GM18520 (cell line): ENCODE measurements at regions not wholly inside any gene's neighbourhood (a gene's known extent, or its start where the extent isn't known, plus 50 kb on each side); places are given as distances from the start of the nearest gene placed in this dataset.
"Not testable (repeated sequence)": the region's sequence is repeated elsewhere in the genome, so short reads cannot be mapped to it uniquely, and the experiment has no call there.

Experiments
- ATAC-seq: cut with Tn5 transposase; IDR thresholded peaks from one replicate; pipeline ENCODE4 v1.9.1; 2021; ENCODE audit not compliant: unreplicated experiment

DNA sequence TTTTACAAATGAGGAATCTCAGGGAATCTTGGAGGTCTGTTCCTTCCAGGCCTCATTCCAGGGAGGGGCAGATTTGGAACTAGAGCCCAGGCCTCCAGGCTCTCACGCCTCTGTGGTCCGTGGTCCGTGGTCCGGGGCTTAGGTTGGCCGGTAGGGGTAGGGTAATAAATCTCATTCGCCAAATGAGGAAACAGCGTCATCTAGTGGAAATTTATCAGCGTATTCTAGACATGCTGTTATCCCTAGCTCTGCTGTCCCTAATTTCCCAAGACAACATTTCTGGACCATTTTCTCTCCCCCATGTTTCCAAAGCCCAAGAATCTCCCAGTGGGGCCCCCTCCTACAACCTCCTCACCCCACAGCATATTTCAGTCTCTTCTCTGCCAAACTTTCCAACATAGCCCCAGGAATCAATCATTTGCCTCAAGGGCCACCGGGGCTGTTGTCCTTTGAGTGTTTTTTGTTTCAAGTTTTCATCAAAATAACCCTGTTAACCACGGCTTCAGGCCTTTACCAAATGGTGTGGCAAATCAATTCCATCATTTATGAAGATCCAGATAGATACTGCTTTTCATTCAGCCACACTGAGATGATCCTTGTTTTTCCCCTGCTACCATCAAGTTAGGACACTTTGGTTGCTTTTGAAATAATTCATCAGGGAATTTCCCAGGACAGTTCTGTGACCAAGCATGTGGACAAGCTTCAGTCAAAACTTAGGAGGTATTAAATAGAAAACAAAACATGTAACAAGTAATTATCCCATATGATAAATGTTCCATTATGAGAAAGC lies 126.8 kb downstream of the ALDH8A1 start:
- no peak for ATAC-seq

DNA sequence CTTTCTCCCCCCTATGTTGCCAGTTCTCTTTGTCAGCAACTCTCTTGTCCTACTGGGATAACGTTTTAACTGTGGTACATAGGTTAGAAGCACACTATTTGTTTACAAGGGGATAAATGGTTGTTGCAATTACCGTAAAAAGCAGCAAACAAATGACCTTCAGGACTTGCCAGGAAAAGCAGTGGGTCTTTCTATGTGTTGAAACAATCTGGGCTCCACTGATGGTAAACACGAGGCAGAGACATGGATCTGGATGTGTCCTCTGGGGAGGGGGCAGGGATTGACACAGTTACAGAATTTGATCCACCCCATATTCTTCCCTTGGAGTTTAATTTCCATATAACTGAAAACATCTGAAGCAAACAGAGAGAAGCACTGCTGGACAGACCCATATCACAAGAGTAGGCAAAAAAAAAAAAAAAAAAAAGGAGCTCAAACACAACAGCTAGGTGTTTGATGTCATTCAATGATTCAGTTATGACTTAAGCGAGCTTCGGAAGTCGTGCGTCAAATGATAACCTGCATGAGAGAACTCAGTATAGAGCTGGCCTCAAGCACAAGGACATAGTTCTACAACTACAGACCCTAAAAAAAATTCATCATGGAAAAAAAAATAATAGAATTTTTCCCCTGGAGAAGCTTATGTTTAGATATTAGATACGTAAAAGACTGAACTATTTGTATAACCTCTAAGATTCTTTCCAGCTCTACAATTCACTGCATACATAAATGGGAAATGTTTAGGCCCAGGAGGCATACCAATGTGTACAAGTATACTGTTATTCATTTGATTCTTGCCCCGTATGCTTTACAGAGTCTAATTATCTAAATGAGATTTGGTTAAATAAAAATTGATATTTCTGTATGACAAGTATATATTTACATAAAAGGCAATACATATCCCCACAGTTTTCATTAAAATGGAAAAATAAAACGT lies 127.7 kb downstream of the ALDH8A1 start:
- ATAC-seq = no peak

DNA sequence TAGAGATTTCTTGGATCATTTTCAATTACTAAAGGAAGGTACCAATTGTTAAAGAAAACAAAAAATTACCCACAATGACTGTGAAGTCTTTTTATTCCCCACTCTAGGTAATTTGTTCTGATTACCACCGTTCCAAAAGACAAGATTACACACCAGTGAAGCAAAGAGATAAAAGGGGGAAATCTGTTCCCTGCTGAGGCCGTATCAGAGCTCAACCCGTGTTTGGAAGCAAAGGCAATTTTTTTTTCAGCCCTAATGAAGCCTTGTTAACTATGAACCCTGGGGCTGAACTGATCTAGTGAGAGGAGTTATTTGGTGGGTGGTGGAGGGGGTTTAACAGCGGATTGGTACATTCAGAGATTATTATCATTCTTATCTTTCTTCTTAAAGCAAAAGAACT lies 128.5 kb downstream of the ALDH8A1 start:
- ATAC-seq = no peak

DNA sequence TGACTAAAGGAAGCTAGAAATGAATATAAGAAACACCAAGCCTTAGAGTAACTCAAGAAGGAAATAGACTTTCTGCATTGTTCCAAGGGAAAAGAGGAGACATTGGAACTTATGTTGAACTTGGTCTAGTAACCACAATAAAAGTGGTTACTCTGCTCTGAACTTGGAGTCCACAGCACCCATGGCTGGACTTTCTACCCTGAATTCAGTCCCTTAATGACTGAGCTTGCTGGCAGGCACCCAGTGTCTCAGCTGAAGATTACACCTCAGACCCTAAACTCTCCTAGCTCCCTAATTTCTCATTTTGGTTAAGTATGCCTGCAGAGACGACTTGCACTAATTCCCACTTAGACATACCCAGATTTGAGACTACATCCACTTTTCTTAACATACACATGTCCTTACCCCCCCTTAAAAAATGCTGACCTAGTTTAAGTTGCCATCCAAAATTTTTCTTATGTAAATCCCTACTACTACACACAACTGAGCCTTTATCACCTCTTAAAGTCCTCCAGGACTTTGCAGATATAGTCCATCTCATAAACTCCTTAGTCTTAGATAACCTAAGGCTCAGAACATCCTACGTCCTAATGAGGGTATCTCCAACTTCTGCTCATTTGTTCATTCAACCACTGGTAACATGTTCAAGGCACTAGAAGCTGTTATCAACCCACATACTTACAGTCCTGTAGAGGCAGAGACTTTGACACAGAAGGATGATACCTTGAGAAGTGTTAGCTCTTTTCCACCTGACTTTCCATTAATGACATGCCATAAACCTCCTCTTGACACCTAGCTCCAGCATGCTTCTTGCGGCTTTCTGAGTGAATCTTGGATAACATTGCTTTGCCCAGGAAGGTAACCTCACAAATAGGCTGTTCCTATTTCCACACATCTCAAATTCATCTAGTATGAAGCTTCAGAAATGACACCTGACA lies 129.8 kb downstream of the ALDH8A1 start:
- ATAC-seq = no peak

DNA sequence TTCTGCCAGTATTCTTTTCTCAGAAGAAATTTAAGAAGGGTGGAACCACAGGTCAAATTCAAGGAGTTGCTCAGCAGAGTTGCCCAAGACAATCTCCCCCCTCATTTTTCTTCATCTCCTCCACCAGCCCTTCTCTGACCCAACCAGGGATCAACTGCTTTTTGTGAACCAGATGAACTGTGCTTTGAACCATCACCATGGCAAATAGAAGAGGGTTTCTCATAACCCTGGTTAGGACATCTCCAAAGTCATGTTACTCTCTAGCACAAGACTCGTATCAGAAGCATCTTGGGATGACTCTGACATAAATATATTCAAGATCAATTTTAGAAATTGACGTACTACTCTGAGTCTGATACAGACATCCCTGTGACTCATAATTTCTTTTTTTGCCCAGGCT lies 130.7 kb downstream of the ALDH8A1 start:
- no peak for ATAC-seq

DNA sequence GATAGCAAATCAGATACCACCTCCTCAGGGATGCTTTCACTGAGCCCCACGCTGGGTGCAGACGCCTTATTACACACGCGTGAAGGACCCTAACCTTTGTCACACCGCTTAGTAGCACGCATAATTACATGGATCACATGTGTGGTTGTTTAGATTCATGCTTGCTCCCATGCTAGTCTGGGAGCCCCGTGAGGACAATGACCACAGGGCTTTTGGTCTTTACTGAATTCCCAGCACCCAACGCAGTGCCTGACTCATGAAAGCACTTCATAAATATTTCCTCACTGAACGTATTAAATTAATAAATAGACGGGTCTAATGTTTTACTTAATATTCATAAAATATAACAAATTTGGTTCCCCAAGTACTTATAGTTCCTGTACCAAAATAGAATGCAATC lies 132.5 kb downstream of the ALDH8A1 start:
- no peak for ATAC-seq

DNA sequence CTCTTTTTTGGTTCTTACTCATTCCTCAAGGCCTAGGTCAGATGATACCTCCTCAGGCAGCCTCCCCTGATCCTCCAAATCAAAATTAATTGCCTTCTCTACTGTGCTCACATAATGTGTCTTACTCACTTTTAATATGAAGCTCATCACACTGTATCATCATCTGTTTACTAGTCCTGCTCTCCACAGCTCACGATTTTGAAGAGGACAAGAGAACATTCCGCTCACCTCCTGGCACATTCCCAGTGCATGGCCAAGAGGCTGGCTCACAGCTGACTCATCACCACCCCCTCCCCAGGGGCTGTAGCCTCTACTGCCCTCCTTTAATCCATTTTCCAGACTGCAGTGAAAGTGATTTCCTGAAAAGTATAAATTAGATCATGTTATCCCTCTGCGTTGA lies 133.1 kb downstream of the ALDH8A1 start:
- ATAC-seq = no peak

DNA sequence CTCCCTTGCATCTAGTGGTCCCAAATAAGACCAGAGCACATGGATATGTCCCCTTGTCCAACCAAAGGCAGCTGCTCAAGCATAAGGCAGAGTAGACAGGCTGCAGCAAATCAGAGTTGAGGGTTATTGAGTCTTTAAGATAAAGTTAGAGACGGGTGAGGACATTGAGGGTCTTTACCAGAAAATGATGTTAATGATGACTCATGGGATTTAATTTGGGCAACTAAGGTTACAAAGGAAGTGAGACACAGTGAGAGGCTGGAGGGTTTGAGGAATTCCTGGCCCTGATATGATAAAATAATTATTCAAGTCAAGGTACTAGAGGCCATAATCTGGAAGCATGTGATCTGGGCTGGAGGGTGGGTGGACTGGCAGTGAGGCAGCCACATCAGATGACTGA lies 133.6 kb downstream of the ALDH8A1 start:
- ATAC-seq = no peak

DNA sequence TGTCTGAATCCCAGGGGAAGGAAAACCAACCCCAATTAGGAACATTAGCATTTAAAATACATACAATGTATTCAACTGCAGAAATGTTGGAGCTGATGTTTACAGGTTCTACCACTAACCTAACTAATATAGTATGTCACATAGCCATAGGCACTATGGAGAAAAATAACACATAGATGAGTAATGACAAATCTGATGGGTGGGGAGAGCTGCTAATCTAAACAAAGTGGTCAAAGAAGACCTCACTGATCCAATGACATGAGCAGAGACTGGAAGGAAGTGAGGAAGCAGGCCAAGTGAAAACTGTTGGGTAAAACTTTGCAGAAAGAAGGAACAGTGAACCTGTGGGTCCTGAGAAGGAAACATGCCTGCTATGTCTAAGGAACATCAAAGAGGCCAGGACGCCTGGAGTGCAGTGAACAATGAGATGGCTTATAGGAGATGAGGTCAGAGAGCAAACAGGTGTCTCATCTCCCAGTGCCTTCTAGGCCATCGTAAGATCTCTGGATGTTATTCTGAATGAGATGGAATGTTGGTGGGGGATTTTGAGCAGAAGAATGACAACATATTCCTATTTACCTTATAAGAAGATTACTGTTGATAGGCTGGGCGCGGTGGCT lies 135.7 kb downstream of the ALDH8A1 start:
- no peak for ATAC-seq

DNA sequence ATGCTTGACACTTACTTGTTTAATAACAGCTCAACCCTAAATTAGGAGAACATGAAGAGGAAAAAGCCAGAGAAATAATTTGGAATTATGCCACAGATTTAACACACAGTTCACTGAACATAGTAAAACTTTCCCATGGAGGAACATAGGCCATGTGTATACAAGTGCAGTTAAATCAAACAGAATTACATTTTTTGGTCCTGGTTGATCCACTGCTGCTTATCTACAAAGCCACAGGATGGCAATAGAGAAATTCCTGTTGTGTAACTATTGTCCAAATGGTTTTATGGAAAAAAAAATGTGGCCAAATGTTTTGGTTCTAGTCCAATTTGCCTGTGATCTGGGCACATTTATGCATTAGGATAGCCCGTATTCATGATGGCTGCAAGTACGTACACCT lies 136.8 kb downstream of the ALDH8A1 start:
- no peak for ATAC-seq

DNA sequence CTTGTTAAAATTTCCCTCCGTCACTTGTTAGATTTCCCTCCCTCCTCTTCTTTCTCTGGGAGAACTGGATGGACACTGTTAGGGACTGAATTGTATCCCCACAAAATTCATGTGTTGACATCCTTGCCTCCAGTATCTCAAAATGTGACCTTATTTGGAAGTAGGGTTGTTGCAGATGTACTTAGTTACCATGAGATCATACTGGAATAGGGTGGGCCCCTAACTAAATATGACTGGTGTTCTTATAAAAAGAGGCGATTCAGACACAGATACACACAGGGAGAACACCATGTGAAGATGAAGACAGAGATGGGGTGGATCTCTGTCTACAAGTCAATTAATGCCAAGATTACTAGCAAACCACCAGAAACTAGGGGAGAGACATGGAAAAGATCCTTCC lies 139.5 kb downstream of the ALDH8A1 start:
- no peak for ATAC-seq

DNA sequence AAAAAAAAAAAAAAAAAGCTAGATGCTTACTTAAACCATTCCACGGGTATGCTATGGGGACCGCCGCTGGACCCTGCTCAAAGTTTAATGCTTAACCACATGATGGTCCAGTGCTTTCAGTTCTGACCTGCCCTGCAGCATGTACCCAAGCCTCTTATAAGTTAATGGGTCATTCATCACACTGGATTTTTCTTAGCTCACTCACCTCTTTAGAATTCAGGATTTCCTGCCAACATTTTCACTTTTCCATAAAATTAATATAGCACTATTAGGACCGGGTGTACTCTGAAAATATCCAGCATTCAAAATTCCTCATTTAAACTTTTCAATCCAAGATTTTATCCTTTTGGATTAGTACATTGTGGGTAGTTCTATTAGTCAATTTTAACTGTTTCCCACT lies 140.8 kb downstream of the ALDH8A1 start:
- no peak for ATAC-seq

DNA sequence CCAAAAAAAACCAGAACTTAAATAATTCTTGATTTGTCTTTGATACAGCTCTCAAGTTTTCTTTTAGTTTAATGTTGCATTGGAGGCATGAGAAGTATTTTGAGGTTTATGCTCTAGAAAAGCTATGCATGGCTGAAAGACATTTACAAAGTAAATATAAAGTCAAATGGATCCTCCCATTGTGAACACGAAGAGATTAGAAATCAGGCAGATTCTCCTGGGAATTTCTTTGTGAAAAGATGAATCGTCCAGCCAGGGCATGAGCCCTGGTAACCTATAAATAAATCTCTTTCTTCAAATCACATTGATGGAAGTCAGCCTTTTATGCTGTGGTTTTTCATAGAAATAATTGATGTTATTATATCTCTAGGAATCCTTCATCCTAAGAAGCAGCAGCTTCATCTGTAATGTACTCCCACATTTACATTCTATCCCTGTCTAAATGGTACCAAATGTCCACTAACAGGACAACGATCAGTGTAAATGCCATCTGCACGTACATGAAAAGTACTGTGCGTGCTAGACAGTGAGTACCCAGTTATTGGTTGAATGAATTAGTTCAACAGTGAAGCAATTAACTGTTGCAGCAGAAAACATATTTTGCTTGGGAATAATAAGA lies 143.6 kb downstream of the ALDH8A1 start:
- no peak for ATAC-seq

DNA sequence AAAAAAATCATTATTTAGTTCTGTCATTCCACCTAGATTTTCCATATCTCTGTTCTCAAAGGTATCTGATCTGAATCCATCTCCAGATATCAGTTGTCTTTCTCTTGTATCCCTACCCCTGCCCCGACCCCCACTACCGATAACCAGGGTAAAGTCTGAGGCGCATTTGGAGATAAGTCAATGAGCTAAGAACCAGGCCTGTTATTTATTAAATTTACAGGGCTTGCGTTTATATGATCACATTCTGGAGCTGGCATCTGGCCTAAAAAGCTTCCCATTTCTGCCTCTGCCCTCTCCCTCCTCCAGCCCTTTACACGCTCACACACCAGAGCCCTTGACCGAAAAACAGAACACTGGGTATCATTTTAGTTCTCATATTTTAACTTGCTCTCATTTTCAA lies 144.7 kb downstream of the ALDH8A1 start:
- no peak for ATAC-seq

DNA sequence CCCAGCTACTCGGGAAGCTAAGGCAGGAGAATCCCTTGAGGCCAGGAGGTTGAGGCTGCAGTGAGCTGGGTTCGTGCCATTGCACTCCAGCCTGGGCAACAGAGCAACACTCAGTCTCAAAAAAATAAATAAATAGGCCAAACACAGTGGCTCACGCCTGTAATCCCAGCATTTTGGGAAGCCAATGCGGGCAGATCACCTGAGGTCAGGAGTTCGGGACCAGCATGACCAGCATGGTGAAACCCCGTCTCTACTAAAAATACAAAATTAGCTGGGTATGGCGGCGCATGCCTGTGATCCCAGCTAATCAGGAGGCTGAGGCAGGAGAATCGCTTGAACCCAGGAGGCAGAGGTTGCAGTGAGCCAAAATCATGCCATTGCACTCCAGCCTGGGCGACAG lies 145.6 kb downstream of the ALDH8A1 start:
- ATAC-seq = not testable (repeated sequence)

DNA sequence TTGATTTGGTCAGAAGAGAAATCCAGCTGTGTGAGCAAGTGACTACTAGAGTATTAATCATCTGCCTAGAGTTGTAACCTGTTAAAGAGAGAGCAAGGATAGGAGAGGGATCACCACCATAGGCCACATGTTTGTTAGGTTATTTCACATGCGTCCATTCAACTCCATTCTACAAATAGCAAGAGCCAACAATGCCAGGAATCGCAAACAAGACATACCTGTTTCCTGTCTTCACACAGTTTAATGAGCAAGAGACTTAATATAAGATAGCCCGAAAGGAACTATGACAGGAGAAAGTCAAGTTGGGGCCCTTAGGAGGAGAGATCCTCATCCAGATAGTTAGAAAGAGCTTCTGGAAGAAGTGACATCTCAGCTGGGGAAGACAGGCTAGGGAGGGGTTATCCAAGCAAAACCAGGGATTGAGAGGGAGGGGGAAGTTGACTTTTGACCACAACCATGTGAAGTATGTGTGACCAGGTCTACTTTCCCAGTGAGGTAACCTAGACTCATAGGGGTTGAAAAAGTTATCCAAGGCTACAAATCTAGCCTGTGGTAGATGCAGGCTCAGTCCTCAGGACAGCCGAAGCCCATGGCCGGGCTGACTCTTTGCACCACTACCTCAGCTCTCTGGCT lies 147.4 kb downstream of the ALDH8A1 start:
- ATAC-seq = no peak

DNA sequence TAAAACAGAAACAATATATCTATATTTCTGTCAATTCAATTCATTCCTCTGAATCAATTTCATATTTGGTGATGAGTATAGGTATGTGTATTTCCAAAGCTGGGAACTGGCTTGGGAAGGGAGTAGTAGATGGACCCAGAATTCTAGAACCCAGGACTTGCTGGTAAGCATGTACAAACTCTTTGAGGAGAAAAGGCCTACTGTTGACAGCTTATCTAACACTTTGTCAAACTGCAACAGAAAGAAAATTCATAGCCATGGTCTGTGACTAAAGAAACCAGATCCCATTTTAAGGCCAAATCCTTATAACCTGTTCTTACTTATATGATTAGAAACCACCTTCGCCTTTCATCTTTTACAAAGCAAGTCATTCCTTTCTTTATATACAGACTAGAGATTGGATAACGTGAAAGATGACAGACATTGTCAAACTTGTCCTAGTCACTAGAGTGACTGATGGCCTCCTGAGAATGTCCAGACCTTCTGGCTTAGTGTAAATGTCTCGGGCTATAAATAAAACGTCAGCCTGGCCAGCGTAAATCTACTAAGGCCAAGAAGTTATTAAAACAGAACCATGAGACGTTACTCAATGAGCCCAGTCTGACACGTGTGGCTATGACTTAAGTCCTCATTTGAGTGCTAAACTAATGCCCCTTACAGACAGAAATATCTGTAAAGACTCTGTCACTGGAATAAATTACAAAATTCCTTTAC lies 152.3 kb downstream of the ALDH8A1 start:
- no peak for ATAC-seq

DNA sequence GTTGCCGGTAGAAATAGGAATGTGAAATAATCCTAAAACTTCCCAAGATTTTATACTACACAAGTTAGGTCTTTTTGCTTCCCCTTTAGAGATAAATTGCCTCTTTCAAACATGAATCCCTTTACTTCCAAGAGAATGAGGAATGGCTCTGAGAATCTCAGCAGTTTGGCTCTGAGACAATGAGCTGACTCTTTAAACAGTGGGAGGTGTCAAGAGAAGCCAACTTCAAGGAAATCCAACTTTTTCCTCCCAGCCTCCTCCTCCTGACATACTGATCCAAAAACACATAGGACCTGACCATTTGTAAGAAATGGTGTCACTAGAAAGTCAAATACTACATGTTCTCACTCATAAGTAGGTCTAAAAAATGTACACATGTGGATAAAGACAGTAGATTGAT lies 154.2 kb downstream of the ALDH8A1 start:
- no peak for ATAC-seq

DNA sequence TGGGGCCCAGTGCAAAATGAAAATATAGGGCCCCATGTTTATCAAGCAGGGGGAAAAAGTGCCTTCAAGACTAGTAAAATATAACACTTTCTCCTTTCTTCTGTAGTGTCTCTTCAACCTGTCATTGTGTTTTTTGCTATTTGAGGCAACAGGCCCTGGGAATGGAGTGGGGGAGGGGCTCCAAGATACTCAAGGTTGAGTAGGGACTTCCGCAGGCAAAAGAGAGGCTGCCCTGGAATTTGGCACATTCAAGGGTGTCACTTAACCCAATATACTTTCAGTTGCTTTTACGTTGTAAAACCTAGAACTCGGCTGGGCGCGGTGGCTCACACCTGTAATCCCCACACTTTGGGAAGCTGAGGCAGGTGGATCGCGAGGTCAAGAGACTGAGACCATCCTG lies 154.9 kb downstream of the ALDH8A1 start:
- ATAC-seq = no peak
